ENCODE measurements at regions not wholly inside any gene's neighbourhood (a gene's known extent, or its start where the extent isn't known, plus 50 kb on each side); places are given as distances from the start of the nearest gene placed in this dataset.
"Not testable (repeated sequence)": the region's sequence is repeated elsewhere in the genome, so short reads cannot be mapped to it uniquely, and the experiment has no call there.

GRCh38 chr2:226553333-226553732 lies 246.3 kb downstream of the IRS1 start:
- H3K4me3 ChIP-seq (ENCODE audit: low read length) = no peak overlapping the region
- H3K9ac ChIP-seq (ENCODE audit: low read length) = no peak overlapping the region
- H3K27me3 ChIP-seq (ENCODE audit: control insufficient read depth, insufficient read depth, low read length) = no peaks in the 10 kb centered on the region
- no peaks in the 10 kb centered on the region for H3K36me3 ChIP-seq (ENCODE audit: control insufficient read depth, insufficient read depth, low read length)
- peaks cover 2% of the 10 kb centered on the region for H3K4me1 ChIP-seq (ENCODE audit: control insufficient read depth, insufficient read depth, low read length)
- no peak overlapping the region for H3K27ac ChIP-seq (ENCODE audit: low read depth, low read length)

GRCh38 chr2:226552571-226553285 lies 246.9 kb downstream of the IRS1 start:
- H3K4me1 ChIP-seq (ENCODE audit: control insufficient read depth, insufficient read depth, low read length) = peaks cover 2% of the 10 kb centered on the region

DNA sequence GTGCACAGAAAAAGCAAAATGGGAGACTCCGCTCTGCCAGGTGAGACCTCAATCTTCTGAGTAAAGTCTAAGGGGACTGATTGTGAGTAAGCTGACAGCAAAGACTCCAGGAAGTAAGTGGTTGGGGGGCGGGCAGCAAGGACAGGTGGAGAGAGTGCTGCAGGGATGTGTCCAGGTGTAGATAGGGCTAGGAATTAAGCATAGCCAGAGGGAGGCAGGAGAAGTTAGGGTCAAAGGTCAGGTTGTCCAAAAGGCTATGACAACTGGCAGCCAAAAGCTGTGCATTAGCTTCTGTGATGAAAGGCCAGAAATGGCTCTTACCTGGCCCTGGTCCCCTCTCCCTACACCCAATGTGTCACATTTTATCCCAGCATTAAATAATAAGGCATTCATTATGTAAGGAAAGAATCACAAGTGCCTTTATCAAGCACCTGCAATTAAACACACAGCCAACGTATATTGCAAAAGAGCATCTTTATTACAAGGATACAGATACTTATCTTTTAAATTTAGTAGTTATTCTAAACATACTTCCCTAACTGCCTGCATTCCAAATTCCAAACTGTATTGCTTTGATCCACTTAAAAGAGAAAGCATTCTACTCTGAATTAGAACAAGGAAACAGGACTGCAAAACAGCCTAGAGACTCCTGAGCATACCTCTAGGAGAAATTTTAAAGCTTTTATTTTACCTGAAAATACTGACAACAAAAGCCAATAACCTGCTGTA lies 247.9 kb downstream of the IRS1 start:
- no peak overlapping the region for H3K27ac ChIP-seq (ENCODE audit: low read depth, low read length)
- no peak overlapping the region for H3K4me3 ChIP-seq (ENCODE audit: low read length)
- H3K36me3 ChIP-seq (ENCODE audit: control insufficient read depth, insufficient read depth, low read length) = no peaks in the 10 kb centered on the region

More at GRCh38 chr2:226552571-226553285, 246.9 kb downstream of the IRS1 start:
- no peak overlapping the region for H3K4me3 ChIP-seq (ENCODE audit: low read length)
- H3K27ac ChIP-seq (ENCODE audit: low read depth, low read length) = no peak overlapping the region
- H3K9ac ChIP-seq (ENCODE audit: low read length) = no peak overlapping the region
- H3K36me3 ChIP-seq (ENCODE audit: control insufficient read depth, insufficient read depth, low read length) = no peaks in the 10 kb centered on the region
- no peaks in the 10 kb centered on the region for H3K27me3 ChIP-seq (ENCODE audit: control insufficient read depth, insufficient read depth, low read length)

DNA sequence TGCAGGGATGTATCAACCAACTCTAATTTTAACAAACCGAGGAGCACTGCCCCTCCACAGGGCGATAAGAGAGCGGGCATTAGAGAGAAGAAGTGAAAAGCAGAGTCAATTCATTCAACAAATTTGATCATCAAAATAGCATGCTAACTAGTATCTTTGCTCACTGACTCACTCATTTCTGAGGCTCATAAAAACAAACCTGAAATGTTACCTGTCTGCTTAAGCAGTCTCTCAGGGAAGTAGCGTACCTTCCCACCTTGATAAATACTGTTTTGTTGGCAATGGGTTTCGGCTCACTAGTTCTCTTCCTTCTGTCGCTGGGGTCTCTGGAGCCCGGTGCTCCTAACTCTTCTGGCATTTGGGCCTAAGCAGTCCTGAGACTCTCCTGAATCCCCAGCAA lies 248.8 kb downstream of the IRS1 start:
- no peaks in the 10 kb centered on the region for H3K36me3 ChIP-seq (ENCODE audit: control insufficient read depth, insufficient read depth, low read length)
- H3K9ac ChIP-seq (ENCODE audit: low read length) = no peak overlapping the region
- no peaks in the 10 kb centered on the region for H3K27me3 ChIP-seq (ENCODE audit: control insufficient read depth, insufficient read depth, low read length)
- H3K27ac ChIP-seq (ENCODE audit: low read depth, low read length) = no peak overlapping the region
- peaks cover 2% of the 10 kb centered on the region for H3K4me1 ChIP-seq (ENCODE audit: control insufficient read depth, insufficient read depth, low read length)
- H3K4me3 ChIP-seq (ENCODE audit: low read length) = no peak overlapping the region

More for the DNA sequence above, 247.9 kb downstream of the IRS1 start:
- no peak overlapping the region for H3K9ac ChIP-seq (ENCODE audit: low read length)
- peaks cover 2% of the 10 kb centered on the region for H3K4me1 ChIP-seq (ENCODE audit: control insufficient read depth, insufficient read depth, low read length)
- no peaks in the 10 kb centered on the region for H3K27me3 ChIP-seq (ENCODE audit: control insufficient read depth, insufficient read depth, low read length)

GRCh38 chr2:226548732-226549131 lies 250.9 kb downstream of the IRS1 start:
- Histone ChIP-seq H3K4me3 (ENCODE audit: low read length) (no peak overlapping the region), H3K9ac (ENCODE audit: low read length) (no peak overlapping the region), H3K27me3 (ENCODE audit: control insufficient read depth, insufficient read depth, low read length) (no peaks in the 10 kb centered on the region), H3K4me1 (ENCODE audit: control insufficient read depth, insufficient read depth, low read length) (no peaks in the 10 kb centered on the region), H3K36me3 (ENCODE audit: control insufficient read depth, insufficient read depth, low read length) (no peaks in the 10 kb centered on the region), H3K27ac (ENCODE audit: low read depth, low read length) (no peak overlapping the region)

DNA sequence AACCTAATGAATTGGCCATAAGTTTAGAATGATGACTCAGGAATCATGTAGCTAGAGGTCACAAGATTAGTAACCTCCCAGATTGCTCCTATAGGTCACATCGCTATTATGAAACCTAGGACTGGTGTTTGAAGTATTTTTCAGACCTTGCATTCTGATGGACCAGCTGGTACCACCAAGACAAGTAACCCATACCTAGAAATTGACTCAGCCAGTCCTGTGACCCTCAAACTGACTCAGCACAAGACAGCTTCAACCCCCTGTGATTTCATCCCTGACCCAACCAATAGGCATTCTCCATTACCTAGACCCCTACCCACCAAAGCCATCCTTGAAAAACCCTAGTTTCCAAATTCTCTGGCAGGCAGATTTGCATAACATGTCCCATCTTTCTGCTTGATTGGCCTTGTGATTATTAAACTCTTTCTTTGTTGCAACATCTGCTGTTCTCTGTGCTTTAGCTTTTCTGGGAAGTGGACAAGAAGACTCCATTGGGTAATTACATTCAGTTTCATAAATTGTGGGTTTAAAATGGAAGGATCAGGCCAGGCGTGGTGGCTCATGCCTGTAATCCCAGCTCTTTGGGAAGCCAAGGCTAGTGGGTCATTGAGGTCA lies 254.9 kb downstream of the IRS1 start:
- Histone ChIP-seq H3K27me3 (ENCODE audit: control insufficient read depth, insufficient read depth, low read length) (no peaks in the 10 kb centered on the region), H3K27ac (ENCODE audit: low read depth, low read length) (no peak overlapping the region), H3K9ac (ENCODE audit: low read length) (no peak overlapping the region), H3K36me3 (ENCODE audit: control insufficient read depth, insufficient read depth, low read length) (no peaks in the 10 kb centered on the region), H3K4me3 (ENCODE audit: low read length) (no peak overlapping the region), H3K4me1 (ENCODE audit: control insufficient read depth, insufficient read depth, low read length) (no peaks in the 10 kb centered on the region)

GRCh38 chr2:226540204-226540994 lies 259.2 kb downstream of the IRS1 start:
- H3K27ac ChIP-seq (ENCODE audit: low read depth, low read length) = no peak overlapping the region
- H3K27me3 ChIP-seq (ENCODE audit: control insufficient read depth, insufficient read depth, low read length) = no peaks in the 10 kb centered on the region
- H3K4me1 ChIP-seq (ENCODE audit: control insufficient read depth, insufficient read depth, low read length) = no peaks in the 10 kb centered on the region
- no peak overlapping the region for H3K9ac ChIP-seq (ENCODE audit: low read length)
- H3K4me3 ChIP-seq (ENCODE audit: low read length) = no peak overlapping the region
- H3K36me3 ChIP-seq (ENCODE audit: control insufficient read depth, insufficient read depth, low read length) = no peaks in the 10 kb centered on the region

- Histone ChIP-seq H3K4me1 (ENCODE audit: control insufficient read depth, insufficient read depth, low read length) (no peaks in the 10 kb centered on the region), H3K27me3 (ENCODE audit: control insufficient read depth, insufficient read depth, low read length) (no peaks in the 10 kb centered on the region), H3K36me3 (ENCODE audit: control insufficient read depth, insufficient read depth, low read length) (no peaks in the 10 kb centered on the region), H3K27ac (ENCODE audit: low read depth, low read length) (no peak overlapping the region), H3K9ac (ENCODE audit: low read length) (no peak overlapping the region), H3K4me3 (ENCODE audit: low read length) (no peak overlapping the region)
Observed at GRCh38 chr2:226536410-226536809, 263.2 kb downstream of the IRS1 start.

DNA sequence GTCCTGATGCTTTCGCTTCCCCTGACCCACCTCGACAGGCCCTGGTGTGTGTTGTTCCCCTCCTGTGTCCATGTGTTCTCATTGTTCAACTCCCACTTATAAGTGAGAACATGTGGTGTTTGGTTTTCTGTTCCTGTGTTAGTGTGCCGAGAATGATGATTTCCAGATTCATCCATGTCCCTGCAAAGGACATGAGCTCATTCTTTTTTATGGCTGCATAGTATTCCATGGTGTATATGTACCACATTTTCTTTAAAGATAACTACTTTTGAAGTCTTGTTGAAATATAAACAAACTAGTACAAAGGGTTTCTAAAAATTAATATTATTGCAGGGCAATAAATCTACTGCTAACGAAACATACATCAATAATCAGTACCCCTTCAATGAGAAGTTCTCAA lies 266.6 kb downstream of the IRS1 start:
- H3K27me3 ChIP-seq (ENCODE audit: control insufficient read depth, insufficient read depth, low read length); H3K4me1 ChIP-seq (ENCODE audit: control insufficient read depth, insufficient read depth, low read length); H3K9ac ChIP-seq (ENCODE audit: low read length); H3K4me3 ChIP-seq (ENCODE audit: low read length); H3K27ac ChIP-seq (ENCODE audit: low read depth, low read length); H3K36me3 ChIP-seq (ENCODE audit: control insufficient read depth, insufficient read depth, low read length): not testable (repeated sequence)

GRCh38 chr2:226531061-226531810 lies 268.4 kb downstream of the IRS1 start:
- Histone ChIP-seq H3K27me3 (ENCODE audit: control insufficient read depth, insufficient read depth, low read length) (no peaks in the 10 kb centered on the region), H3K4me1 (ENCODE audit: control insufficient read depth, insufficient read depth, low read length) (no peaks in the 10 kb centered on the region), H3K27ac (ENCODE audit: low read depth, low read length) (no peak overlapping the region), H3K36me3 (ENCODE audit: control insufficient read depth, insufficient read depth, low read length) (no peaks in the 10 kb centered on the region), H3K4me3 (ENCODE audit: low read length) (no peak overlapping the region), H3K9ac (ENCODE audit: low read length) (no peak overlapping the region)

- no peaks in the 10 kb centered on the region for H3K4me1 ChIP-seq (ENCODE audit: control insufficient read depth, insufficient read depth, low read length)
- H3K27me3 ChIP-seq (ENCODE audit: control insufficient read depth, insufficient read depth, low read length) = no peaks in the 10 kb centered on the region
- no peak overlapping the region for H3K9ac ChIP-seq (ENCODE audit: low read length)
- H3K4me3 ChIP-seq (ENCODE audit: low read length) = no peak overlapping the region
- H3K27ac ChIP-seq (ENCODE audit: low read depth, low read length) = no peak overlapping the region
- H3K36me3 ChIP-seq (ENCODE audit: control insufficient read depth, insufficient read depth, low read length) = no peaks in the 10 kb centered on the region
Observed at GRCh38 chr2:226529556-226529955, 270.1 kb downstream of the IRS1 start.

- Histone ChIP-seq H3K4me3 (ENCODE audit: low read length) (no peak overlapping the region), H3K27ac (ENCODE audit: low read depth, low read length) (no peak overlapping the region), H3K27me3 (ENCODE audit: control insufficient read depth, insufficient read depth, low read length) (no peaks in the 10 kb centered on the region), H3K36me3 (ENCODE audit: control insufficient read depth, insufficient read depth, low read length) (no peaks in the 10 kb centered on the region), H3K9ac (ENCODE audit: low read length) (no peak overlapping the region), H3K4me1 (ENCODE audit: control insufficient read depth, insufficient read depth, low read length) (no peaks in the 10 kb centered on the region)
Observed at GRCh38 chr2:226526716-226527115, 272.9 kb downstream of the IRS1 start.

Data from rectal smooth muscle tissue (tissue), 1 donor.